Spleen (tissue), 11 donors: ENCODE measurements at regions not wholly inside any gene's neighbourhood (a gene's known extent, or its start where the extent isn't known, plus 50 kb on each side); places are given as distances from the start of the nearest gene placed in this dataset.

ENCODE experiments used
- DNase-seq: peaks from one replicate; pipeline ENCODE4 v3.0.0-alpha.2; 2020
- H3K27ac ChIP-seq, 8 donors: fragments of 200-600 bp; sonication (generic) in 7 of 8; 1 replicate in 4 of 8; 2 replicates in 4 of 8; pipeline versions ENCODE4 v1.5.0 to v1.8.0; 2016 to 2021; ENCODE audit warnings: inconsistent platforms in 4 of 8, mild to moderate bottlenecking in 4 of 8, moderate library complexity in 1 of 8
- H3K27me3 ChIP-seq, 7 donors: fragments of 200-600 bp; sonication (generic) in 6 of 7; replicated peaks in 1 of 7; 1 replicate in 4 of 7; 2 replicates in 3 of 7; pipeline versions ENCODE4 v1.5.0 to v1.8.0; 2016 to 2021; ENCODE audit warnings: inconsistent platforms in 3 of 7, mild to moderate bottlenecking in 1 of 7
- H3K36me3 ChIP-seq, 6 donors: fragments of 200-600 bp; sonication (generic) in 5 of 6; 1 replicate in 4 of 6; 2 replicates in 2 of 6; pipeline versions ENCODE4 v1.5.0 to v1.8.0; 2016 to 2021; ENCODE audit warnings: inconsistent platforms in 2 of 6
- H3K4me1 ChIP-seq, 6 donors: fragments of 200-600 bp; sonication (generic) in 5 of 6; 1 replicate in 3 of 6; 2 replicates in 3 of 6; pipeline versions ENCODE4 v1.5.0 to v1.8.0; 2016 to 2021; ENCODE audit warnings: inconsistent platforms in 3 of 6
- H3K4me3 ChIP-seq, 8 donors: fragments of 200-600 bp; sonication (generic) in 7 of 8; 1 replicate in 4 of 8; 2 replicates in 4 of 8; pipeline versions ENCODE4 v1.5.0 to v1.8.0; 2016 to 2021; ENCODE audit warnings: inconsistent platforms in 4 of 8, mild to moderate bottlenecking in 4 of 8, moderate library complexity in 2 of 8
- H3K9me3 ChIP-seq, 8 donors: fragments of 200-600 bp; sonication (generic) in 7 of 8; 1 replicate in 4 of 8; 2 replicates in 4 of 8; pipeline versions ENCODE4 v1.5.0 to v1.8.0; 2016 to 2021; ENCODE audit warnings: inconsistent platforms in 4 of 8
- POLR2A ChIP-seq, 3 donors: fragments of 450-650 bp; IDR thresholded peaks; one replicate each; pipeline ENCODE4 v1.5.1; 2017; ENCODE audit warnings: antibody characterized with exemption in 3 of 3, mild to moderate bottlenecking in 1 of 3
- POLR2AphosphoS5 ChIP-seq, 3 donors: sonication (generic); formaldehyde crosslinking; IDR thresholded peaks; one replicate each; pipeline ENCODE4 v1.5.1; 2017; ENCODE audit warnings: antibody characterized with exemption in 3 of 3
- WGBS, 5 donors: extraction: QIAGEN DNeasy Blood & Tissue Kit in 3 of 5; methylation state at CpG; one replicate each; pipeline versions ENCODE4 v1.1.5 to v1.1.7; 2013 to 2018; 5-methylcytosine and 5-hydroxymethylcytosine counted together
- intact Hi-C: fragments of 100-400 bp; cut with DNase I; formaldehyde crosslinking; loops from one replicate; pipeline ENCODE4 v1.15.0; 2023; ENCODE audit warnings: low total_unique reads
- TF ChIP-seq, protein P1 (sequence below), 11 experiments: fragments of 200-600 bp in 7 of 11; fragments of 450-650 bp in 4 of 11; sonication (generic) in 4 of 11; IDR thresholded peaks in 8 of 11; conservative IDR thresholded peaks in 3 of 11; 1 replicate in 7 of 11; 2 replicates in 4 of 11; pipeline versions ENCODE4 v1.4.0 to v1.8.0; 2016 to 2021; ENCODE audit warnings: antibody characterized with exemption in 11 of 11, inconsistent platforms in 4 of 11, mild to moderate bottlenecking in 1 of 11
- donor health status: healthy with polysubstance abuse.
- donor health status: DM: no; HTN: no; CAD: no; lungs with moderate emphysema.
- donor health status: DM: no; HTN: no; CAD: no.
- donor health status: Bipolar disorder and iron deficiency.
- donor health status: healthy.
- donor health status: DM: no; HTN: no; CAD: no.
- donor health status: DM: yes; HTN: yes; CAD: no.

GRCh38 chr2:36027616-36028015 is 328.0 kb upstream of the CRIM1 start:
- TF ChIP-seq POLR2AphosphoS5 (IDR thresholded peaks at IDR 0.05): no peak
- no peak for TF ChIP-seq POLR2A (IDR thresholded peaks at IDR 0.05)
- TF ChIP-seq, protein P1, sequence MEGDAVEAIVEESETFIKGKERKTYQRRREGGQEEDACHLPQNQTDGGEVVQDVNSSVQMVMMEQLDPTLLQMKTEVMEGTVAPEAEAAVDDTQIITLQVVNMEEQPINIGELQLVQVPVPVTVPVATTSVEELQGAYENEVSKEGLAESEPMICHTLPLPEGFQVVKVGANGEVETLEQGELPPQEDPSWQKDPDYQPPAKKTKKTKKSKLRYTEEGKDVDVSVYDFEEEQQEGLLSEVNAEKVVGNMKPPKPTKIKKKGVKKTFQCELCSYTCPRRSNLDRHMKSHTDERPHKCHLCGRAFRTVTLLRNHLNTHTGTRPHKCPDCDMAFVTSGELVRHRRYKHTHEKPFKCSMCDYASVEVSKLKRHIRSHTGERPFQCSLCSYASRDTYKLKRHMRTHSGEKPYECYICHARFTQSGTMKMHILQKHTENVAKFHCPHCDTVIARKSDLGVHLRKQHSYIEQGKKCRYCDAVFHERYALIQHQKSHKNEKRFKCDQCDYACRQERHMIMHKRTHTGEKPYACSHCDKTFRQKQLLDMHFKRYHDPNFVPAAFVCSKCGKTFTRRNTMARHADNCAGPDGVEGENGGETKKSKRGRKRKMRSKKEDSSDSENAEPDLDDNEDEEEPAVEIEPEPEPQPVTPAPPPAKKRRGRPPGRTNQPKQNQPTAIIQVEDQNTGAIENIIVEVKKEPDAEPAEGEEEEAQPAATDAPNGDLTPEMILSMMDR (IDR thresholded peaks at IDR 0.05 in 8 of 11, conservative IDR thresholded peaks at IDR 0.05 in 3 of 11): no peak
- intact Hi-C loops: no loop called here
- 64 to 82% (median 72%) methylated on average over 2 of the region's 2 CpGs for WGBS, 5 donors
- no peaks in the 10 kb centered on the region for H3K4me1 ChIP-seq
- no peaks in the 10 kb centered on the region for H3K36me3 ChIP-seq
- H3K4me3 ChIP-seq: no peak overlapping the region
- no peaks in the 10 kb centered on the region for H3K9me3 ChIP-seq
- H3K27ac ChIP-seq: no peak overlapping the region
- H3K27me3 ChIP-seq: no peaks in the 10 kb centered on the region
- no peak for DNase-seq

DNA sequence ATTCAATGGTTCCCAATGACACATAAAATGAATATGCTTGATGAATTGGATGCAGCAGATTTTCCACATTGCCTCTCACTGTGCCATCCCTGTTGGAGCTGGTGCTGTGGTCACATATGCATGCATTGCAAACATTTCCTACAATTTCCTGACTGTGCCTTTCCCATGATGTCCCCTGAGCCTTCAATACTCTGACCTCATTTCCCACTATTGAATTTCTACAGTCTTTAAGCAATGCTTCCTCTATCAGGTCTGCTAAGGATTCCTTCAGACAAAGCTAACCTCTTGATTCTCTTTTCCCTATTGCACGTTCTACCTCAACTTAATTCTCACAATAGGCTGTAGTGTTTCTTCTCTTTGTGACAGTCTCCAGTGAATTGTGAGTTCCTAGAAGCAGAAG is 342.5 kb upstream of the CRIM1 start:
- Histone ChIP-seq H3K27me3 (no peaks in the 10 kb centered on the region), H3K27ac (no peak overlapping the region), H3K4me1 (no peaks in the 10 kb centered on the region), H3K36me3 (no peaks in the 10 kb centered on the region), H3K9me3 (no peaks in the 10 kb centered on the region), H3K4me3 (no peak overlapping the region)
- no peak for DNase-seq
- no peak for TF ChIP-seq POLR2AphosphoS5 (IDR thresholded peaks at IDR 0.05)
- TF ChIP-seq, protein P1 (IDR thresholded peaks at IDR 0.05 in 8 of 11, conservative IDR thresholded peaks at IDR 0.05 in 3 of 11): no peak
- TF ChIP-seq POLR2A (IDR thresholded peaks at IDR 0.05): no peak
- WGBS, 5 donors: 8 to 18% (median 11%) methylated on average over 1 of the region's 1 CpG
- intact Hi-C loops: no loop called here

DNA sequence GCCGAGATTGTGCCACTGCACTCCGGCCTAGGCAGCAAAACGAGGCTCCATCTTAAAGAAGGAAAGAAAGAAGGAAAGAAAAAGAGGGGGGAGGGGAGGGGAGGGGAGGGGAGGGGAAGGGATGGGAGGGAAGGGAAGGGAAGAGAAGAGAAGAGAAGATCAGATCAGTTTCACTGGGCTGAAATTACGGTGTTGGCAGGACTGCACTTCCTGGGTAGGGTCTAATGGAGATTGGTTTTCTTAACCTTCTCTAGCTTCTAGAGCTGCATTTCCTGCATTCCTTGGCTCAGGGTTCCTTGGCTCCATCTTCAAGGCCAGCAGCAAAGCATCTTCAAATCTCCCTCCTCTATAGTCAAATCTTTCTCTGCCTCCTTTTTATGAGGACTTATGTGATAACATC is 349.1 kb upstream of the CRIM1 start:
- Histone ChIP-seq H3K27ac (no peak overlapping the region), H3K9me3 (no peaks in the 10 kb centered on the region), H3K27me3 (no peaks in the 10 kb centered on the region), H3K4me1 (no peaks in the 10 kb centered on the region), H3K36me3 (no peaks in the 10 kb centered on the region), H3K4me3 (no peak overlapping the region)
- no peak for DNase-seq
- TF ChIP-seq POLR2AphosphoS5 (IDR thresholded peaks at IDR 0.05): no peak
- no peak for TF ChIP-seq POLR2A (IDR thresholded peaks at IDR 0.05)
- TF ChIP-seq, protein P1 (IDR thresholded peaks at IDR 0.05 in 8 of 11, conservative IDR thresholded peaks at IDR 0.05 in 3 of 11): no peak
- intact Hi-C loops: no loop called here
- WGBS, 5 donors: 77 to 92% (median 80%) methylated on average over 4 of the region's 4 CpGs

- H3K36me3 ChIP-seq: no peaks in the 10 kb centered on the region
- intact Hi-C loops: no loop called here
- 8 to 29% (median 21%) methylated on average over 1 of the region's 1 CpG for WGBS, 5 donors
Observed at GRCh38 chr2:36002941-36003340, 352.6 kb upstream of the CRIM1 start.

More at GRCh38 chr2:36002941-36003340, 352.6 kb upstream of the CRIM1 start:
- TF ChIP-seq, protein P1 (IDR thresholded peaks at IDR 0.05 in 8 of 11, conservative IDR thresholded peaks at IDR 0.05 in 3 of 11): no peak
- TF ChIP-seq POLR2AphosphoS5 (IDR thresholded peaks at IDR 0.05) (no peak), POLR2A (IDR thresholded peaks at IDR 0.05) (no peak)
- no peak for DNase-seq
- Histone ChIP-seq H3K27ac (no peak overlapping the region), H3K4me1 (no peaks in the 10 kb centered on the region), H3K4me3 (no peak overlapping the region), H3K27me3 (no peaks in the 10 kb centered on the region), H3K9me3 (no peaks in the 10 kb centered on the region)
